HTR-8/SVneo (cell line): ENCODE measurements at regions not wholly inside any gene's neighbourhood (a gene's known extent, or its start where the extent isn't known, plus 50 kb on each side); places are given as distances from the start of the nearest gene placed in this dataset.
"Not testable (repeated sequence)": the region's sequence is repeated elsewhere in the genome, so short reads cannot be mapped to it uniquely, and the experiment has no call there.

Experiments used
- DNase-seq: peaks from one replicate; pipeline ENCODE4 v3.0.0; 2011; ENCODE audit warnings: low spot score, mixed read lengths; ENCODE audit not compliant: insufficient read length
- FAIRE-seq: peaks from 2 replicates; lab custom pipeline; 2011; peaks lifted over from hg19 to GRCh38; lab: Jason Lieb, UNC

DNA sequence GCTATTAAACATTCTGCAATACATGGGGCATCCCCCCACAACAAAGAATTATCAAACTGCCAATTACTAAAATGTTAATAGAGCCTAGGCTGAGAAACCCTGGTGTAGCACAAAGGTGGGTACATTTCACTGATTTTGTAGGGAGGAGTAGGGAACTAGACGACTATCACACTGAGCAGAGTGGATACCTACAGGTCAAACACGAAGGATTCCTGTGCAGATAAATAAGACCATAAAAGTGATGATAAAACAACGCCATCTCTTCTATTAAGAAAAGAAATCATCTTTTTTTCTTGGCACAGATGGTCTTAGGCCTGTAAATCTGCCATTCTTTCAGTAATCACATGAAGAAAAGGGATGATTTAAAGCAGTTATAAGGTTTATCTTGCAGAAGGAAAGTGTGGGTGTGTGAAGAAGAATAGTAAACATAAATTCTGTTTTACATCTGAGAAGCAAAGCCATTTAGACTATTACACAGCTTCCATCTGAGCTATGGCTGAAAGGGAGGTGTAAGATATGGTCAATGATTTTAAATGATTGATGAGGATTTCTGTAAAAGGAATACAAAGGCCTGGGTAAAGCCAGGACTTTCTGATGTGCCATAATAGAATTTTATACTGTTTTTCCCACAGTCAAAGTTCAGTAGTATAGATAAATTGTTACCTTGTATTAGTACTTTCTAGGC is 429.4 kb upstream of the GOT2 start:
- no peak for FAIRE-seq
- no peak for DNase-seq

DNA sequence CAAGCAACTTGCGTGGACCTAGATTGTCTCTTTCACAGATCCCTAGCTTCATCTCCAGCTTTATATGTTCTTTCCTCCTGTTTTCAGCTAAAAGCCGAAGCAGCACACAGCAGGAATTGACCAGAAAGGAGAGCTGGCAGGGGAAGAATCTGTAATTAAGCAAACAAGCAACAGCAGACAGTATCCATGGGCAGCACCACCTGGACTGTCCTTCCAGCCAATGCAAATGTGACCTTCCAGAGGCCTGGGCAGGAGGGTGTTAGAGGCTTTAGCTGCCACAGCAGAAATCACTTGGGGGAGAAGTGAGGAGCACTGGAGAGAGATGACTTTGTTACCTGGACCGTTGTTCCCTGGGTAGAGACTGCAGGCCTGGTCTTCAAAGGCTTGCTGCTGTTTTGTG is 427.6 kb upstream of the GOT2 start:
- no peak for FAIRE-seq
- DNase-seq, result no peak

DNA sequence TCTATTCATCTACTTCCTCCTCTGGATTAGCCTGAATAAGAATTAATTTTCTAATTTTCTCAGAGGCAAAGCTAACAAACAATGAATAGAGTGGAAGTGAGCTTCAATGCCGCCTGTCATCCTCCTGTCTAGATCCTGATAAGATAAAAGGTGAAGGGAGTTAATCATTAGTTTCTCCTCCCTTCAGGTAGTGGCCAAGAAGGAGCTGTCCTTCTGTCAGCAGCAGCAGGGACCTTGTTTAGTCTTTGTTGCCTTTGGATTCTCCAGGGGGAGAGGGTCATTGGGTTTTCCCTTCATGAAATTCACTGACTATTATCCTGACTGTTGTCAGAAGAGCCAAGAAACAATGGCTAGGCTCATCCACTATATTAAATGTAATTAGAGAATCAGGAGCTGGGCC is 420.2 kb upstream of the GOT2 start:
- DNase-seq (no peak), FAIRE-seq (no peak)

DNA sequence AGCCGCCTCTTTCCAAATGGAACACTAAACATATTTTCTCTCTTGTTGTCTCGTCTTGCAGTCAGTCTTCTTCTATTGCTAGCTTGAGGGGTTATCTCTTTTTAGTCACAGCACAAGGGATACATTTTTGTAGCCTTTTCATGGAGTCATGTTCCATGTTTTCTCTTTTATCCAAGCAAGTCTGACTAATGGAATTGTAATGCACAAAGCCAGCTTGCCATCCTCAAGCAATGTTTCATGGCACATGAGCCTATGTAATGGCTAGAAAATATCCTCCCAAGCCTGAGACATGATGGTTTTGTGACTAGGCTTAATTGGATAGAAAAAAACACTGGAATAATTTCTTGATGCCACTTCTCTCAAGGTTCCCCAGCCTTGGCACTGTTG is 414.6 kb upstream of the GOT2 start:
- FAIRE-seq, result no peak
- DNase-seq, result no peak

DNA sequence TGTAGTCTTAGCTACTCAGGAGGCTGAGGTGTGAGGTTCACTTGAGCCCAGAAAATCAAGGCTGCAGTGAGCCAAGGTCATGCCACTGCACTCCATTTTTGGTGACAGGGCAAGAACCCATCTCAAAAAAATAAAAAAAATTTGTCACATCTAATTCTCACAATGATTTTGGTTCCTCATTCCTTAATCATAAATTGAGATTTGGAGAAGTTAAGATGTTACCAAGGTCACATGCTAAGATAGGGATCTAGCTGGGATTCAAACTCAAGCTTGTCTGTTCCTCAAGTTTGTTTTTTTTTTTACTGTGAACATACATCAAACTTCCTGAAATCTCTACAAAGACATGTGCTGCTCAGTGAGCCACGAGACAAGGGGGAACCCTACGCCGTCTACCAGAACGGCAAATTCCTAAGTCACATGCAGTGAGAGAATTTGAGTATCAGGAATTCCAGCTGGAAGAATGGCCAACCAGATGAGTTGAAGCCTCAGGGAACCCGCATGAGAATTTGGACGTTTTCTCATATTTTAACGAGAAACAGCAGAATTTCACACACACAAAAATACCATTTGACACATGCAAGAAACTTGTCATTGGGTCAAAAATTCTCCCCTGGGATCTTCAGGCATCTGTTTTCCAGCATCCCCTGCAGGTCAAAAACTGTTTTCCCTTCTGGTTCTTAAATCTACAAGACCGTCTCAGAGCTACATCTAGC is 414.1 kb upstream of the GOT2 start:
- DNase-seq (no peak), FAIRE-seq (no peak)

DNA sequence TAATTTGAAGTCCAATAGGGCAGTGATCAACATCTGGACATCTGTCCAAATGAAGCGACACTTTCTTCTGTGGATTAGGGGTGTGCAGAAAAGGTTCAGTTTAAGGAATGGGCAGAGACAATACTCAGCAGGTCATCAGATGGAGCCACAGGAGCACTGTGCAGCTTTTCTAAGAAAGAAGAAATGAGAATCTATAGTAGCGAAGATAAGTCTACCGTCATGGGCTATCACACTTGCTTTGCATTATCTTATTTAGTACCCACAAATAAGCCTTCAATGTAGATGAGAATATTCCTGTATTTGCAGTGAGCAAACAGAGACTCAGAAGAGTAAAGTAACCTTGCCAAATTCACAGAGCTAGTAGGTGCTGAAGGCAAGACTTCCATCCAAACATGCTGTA is 412.0 kb upstream of the GOT2 start:
- no peak for FAIRE-seq

DNA sequence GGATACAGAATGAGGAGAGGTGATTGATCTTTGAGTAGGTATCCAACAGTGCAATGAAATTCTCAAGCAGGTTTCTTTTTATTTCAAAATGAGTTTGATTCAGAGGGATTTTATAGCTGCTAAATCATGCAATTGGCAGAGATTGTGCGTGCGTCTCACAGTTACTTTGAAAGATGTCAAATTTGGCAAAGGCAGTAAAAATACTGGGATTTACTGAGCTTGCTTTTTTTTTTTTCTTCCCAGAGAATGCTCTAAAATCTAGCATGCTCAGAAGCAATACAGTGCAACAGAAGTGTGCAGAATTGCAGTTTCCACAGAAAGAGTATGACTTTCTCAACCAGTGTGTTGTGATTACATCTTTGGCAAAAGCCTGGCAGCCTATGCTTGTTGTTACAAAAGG is 410.7 kb upstream of the GOT2 start:
- DNase-seq (no peak), FAIRE-seq (no peak)

More for the DNA sequence above, 412.0 kb upstream of the GOT2 start:
- no peak for DNase-seq

DNA sequence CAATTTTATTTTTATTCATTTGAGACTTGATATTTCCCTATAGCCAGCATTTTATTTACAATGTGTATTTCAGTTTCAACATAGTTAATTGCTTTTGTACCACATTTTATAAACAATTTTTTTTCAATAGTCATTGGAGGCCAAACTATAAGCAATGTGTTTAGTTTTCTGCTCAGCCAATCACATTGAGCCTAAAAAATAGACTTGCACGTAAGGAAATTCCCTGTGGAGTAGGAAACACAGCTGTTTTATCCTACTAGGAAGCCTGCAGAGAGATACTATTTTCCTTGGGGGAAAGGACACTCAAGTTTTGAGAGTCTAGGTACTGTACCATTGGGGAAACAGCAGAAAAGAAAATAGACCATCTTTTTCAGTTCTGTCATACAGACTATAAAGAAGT is 410.2 kb upstream of the GOT2 start:
- FAIRE-seq (no peak), DNase-seq (no peak)

DNA sequence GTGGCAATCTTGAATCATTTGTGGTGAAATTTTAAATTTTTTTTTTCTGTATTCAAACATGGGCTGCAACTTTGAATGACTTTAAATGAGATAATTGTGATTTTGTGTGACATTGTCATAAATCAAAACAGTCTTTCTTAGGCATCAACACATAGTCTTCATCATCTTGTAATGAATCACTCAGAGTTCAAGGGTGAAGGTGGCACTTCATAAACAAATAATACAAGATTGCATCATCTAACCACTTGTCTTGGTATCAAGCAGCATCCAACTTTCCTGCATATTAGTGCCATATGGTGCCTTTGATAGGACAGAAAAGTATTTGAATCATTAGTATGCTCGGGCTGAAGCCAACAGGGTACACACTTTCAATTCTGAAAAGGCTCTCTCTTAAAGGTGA is 392.4 kb upstream of the GOT2 start:
- FAIRE-seq (no peak), DNase-seq (no peak)

DNA sequence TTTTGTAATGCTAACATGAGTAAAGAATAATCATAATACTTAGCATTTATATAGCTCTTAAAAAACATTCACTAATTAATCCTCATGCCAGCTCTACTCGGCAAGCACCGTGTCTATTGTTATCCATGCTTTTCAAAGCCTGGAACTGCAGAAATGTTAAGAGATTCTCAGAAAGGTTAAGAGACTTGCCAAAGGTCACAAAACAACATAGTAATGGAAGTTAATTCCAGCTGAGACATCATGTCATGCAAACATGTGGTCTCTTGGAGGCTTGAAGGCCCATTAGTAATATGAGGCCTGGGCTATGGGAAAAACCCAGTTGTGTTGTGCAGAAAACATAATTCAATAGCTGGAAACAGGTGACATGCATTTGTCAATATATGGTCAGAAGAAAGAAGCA is 389.9 kb upstream of the GOT2 start:
- no peak for FAIRE-seq
- no peak for DNase-seq

DNA sequence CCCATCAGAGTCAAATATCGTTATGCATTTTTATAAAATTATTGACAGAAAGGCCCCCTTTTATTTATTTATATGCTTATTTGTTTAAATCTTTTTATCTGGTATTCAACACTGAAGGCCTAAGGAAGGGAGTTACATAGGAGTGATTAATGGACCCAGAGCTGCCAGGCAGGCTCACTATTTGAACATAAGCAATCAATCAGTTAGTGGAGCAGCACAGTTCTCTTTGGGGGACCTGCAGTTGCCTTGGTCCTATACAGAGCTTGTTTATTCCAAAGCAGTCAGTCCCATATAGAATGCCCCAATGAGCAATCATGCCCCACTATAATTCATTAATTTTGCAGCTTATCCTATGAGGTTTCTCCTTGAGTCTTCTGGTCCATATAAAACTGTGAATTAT is 389.4 kb upstream of the GOT2 start:
- FAIRE-seq (no peak), DNase-seq (no peak)

DNA sequence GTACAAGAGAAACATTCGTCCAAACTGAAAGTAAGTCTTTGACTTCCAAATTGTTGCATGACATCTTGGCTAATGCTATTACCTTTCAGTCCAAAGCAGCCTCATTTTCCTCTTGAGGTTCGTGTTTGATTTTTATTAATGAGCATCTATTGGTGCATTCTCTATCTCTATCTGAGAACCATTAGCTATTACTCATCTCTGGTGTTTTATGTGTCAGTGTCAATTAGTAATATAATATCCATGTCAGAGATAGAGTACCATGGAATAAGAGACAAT is 388.1 kb upstream of the GOT2 start:
- FAIRE-seq, result no peak
- no peak for DNase-seq

DNA sequence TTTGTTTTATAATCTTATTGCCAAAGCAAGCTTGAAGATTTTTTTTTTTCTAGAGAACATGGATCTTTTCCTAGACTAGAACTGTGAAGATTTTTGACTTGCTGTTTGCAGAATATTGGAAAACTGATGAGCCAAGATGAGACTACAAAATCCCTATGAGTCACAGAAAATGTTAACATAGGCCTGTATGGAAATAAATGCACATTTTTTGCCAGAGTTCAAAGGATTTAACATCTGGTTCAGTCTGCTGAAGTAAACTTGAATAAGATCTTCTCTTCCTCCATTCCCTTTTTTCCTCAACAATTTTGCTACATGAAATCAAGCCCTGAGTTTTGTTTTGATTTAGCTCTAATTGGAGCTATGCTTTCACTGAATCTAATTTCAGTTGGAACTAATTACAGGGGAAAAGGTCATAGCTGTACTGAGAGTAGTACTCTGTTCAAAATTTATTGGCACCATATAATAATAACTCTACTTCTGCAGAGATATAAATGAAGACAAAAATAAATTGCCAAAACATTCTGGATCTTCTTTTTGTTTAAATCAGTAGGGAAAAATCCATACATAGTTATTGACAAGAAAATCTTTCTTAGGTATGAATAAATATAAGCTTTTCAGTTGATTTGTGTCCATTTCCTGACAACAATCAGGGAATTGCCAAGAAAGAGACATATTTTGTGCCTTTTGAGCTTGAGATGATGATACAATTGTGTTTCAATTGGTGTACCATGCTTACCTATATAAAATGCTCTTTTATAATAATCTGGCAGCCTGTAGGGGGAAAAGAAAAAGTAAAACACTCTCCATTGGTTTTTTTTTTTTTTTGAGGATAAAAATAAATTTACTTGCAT is 387.5 kb upstream of the GOT2 start:
- no peak for FAIRE-seq
- no peak for DNase-seq

DNA sequence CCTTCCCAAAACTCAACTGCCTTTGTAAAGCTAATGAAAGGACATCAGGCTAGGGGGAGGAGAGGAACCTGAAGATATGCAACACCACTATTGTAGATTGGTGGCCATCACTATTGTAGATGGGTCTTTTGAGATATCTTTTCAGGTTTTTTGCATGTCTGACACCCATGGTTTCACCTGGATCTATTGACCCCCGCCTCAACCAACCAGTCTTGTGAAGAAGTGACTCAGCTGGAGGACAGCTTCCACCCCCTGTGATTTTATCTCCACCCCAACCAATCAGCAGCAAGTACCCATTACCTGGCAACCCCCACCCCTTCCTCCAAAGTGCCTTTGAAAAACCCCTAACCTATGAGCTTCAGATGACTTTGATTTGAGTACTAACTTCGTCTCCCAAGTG is 382.6 kb upstream of the GOT2 start:
- FAIRE-seq, result no peak
- no peak for DNase-seq

DNA sequence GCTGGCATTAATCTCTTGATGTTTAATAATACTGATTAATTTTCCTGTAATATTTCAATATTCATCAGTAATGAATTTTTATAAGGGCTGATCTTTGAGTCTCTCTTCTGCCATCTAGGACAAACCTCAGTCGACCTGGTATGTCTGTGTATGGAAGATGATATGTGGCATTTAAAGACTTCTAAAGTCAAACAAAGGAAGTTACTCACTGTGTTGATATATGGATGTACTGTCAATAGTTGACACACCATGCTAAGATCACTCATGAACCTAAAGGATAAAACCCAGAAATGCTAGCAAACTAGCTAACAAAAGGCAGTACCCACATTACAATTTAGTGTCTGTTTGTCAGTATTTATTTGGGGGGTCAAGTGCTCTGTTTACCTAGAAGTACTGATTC is 380.7 kb upstream of the GOT2 start:
- FAIRE-seq (no peak), DNase-seq (no peak)

DNA sequence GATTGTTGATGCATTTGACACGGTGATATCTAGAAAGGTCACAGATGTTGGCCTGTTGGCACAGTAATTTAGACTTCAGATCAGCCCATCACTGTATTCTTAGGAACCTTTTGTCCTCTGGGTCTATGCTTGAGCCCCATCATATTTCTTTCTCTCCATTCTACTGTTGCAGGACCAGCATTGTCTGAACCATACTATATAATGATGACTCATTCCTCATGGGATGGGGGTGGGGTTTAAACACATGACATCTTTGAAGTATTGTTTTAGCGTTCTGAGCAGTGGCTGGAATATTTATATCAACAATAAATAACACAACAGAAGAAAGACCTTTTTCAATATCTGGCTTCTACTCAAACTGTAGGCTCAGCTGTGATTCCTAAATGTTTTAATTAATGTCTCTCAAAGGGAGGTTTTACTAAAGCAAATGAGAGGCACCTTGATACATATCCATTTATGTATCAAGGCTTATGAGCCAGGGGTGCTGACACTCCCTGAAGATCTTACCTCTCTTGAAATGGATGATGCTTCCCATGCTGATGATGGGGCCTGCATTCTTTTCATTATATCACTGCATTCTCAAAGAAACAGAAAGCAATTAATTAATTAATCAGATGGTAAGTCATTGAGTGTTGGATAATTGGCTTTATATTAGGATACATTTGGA is 379.0 kb upstream of the GOT2 start:
- FAIRE-seq, result no peak
- DNase-seq, result no peak

DNA sequence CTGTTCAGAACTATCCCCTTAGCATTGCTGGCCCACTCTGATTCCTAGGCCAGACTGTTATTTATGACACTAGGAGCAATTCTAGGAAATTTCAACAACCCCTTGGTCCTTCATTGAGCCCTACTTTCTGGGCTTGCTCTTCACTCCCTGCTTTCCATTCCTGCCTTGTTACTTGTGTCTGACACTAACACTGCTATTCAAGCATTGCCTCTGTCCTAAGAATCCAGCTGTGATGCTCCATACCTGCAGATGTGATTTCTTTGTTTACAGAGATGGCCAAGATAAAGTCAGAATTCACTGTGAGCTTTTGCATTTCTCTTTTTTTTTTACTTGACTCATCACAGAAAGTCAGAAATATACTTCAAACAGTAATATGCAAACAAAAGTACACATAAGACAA is 377.2 kb upstream of the GOT2 start:
- no peak for FAIRE-seq
- no peak for DNase-seq

DNA sequence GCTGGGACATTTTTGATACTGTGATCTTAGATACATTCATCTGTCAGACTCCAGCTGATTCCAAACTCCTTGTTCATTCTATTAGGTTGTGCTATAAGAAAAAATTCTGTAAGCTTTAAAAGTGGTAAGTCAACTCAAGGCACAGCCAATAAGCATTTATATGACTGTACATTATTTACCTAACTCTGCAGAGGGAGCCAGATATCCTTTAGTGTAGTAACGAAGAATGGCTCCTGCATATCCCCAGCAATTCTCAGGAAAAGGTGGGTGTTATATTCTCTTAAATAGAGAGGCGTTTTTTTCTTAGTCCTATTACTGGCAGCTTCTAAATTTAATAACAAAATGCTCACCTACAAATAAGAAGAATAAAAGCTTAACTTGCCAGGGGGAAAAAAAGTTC is 374.3 kb upstream of the GOT2 start:
- DNase-seq (no peak), FAIRE-seq (no peak)

DNA sequence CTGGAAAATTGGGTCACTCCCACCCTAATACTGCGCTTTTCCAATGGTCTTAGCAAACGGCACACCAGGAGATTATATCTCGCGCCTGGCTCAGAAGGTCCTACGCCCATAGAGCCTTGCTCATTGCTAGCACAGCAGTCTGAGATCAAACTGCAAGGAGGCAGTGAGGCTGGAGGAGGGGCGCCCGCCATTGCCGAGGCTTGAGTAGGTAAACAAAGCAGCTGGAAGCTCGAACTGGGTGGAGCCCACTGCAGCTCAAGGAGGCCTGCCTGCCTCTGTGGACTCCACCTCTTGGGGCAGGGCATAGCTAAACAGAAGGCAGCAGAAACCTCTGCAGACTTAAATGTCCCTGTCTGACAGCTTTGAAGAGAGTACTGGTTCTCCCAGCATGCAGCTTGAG is 362.6 kb upstream of the GOT2 start:
- not testable (repeated sequence) for DNase-seq

DNA sequence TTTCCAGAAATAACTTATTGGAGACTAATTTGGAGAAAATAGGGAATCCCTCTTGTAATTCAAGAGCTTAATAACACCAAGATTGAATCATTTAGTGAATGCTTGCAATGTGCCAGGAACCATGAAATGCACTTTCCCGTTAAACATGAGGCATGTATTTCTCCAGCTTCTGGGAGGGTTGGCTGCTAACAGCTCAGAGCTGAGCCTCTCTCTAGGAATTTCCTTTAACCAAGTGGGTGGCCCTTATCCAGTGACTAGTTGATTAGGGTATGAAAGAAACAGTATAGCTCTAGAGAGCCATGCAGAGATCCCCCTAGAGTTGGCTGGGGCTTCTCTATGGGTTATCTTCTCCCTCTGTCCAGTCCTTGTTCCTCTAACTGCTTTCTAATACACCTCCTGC is 356.4 kb upstream of the GOT2 start:
- FAIRE-seq (no peak), DNase-seq (no peak)

More for the DNA sequence above, 362.6 kb upstream of the GOT2 start:
- FAIRE-seq, result not testable (repeated sequence)

DNA sequence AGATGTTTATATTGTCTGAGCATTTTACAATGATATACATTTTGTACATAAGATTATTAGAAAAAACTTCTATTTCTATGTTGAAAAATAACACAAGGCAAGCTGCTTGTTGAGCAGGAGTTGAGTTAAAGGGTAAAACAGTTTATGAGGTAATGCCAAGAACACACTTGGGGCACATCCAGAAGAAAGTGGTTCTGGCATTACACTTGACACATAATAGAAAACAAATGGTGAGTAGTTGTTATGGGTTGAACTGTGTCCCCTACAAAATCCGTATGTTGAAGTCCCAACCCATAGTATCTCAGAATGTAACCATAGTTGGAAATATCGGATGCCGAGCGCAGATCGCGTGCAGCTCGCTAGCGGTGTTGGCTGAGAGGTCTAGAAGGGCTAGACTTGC is 354.3 kb upstream of the GOT2 start:
- no peak for FAIRE-seq

More for the DNA sequence above, 354.3 kb upstream of the GOT2 start:
- DNase-seq, result no peak
